ENCODE measurements at regions not wholly inside any gene's neighbourhood (a gene's known extent, or its start where the extent isn't known, plus 50 kb on each side); places are given as distances from the start of the nearest gene placed in this dataset.

DNA sequence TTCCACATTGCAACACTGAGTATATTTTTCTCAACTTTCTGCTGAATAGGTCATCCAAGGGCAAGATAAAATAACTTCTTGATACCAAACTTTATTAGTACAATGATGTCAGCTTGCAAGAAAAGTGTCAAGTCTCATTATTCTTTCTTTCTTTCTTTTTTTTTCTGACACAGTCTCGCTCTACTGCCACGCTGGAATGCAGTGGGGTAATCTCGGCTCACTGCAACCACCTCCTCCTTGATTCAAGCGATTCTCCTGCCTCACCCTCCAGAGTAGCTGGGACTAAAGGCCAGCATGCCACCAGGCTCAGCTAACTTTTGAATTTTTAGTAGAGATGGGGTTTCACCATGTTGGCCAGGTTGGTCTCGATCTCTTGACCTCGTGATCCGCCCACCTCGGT is 523.4 kb downstream of the FSCB start:
- no peak for ATAC-seq
- TF ChIP-seq SNAI2 (CRISPR knock-in tag; IDR thresholded peaks at IDR 0.05) (no peak), ZFP3 (CRISPR knock-in tag; IDR thresholded peaks at IDR 0.05) (no peak), ZNF8 (CRISPR knock-in tag; IDR thresholded peaks at IDR 0.05) (no peak), ZNF565 (CRISPR knock-in tag; conservative IDR thresholded peaks at IDR 0.05; ENCODE audit: low read depth) (no peak), ZFP30 (CRISPR knock-in tag; IDR thresholded peaks at IDR 0.05) (no peak), CSDC2 (CRISPR knock-in tag; IDR thresholded peaks at IDR 0.05) (no peak), RARB (CRISPR knock-in tag; IDR thresholded peaks at IDR 0.05) (no peak), TCF4 (CRISPR knock-in tag; IDR thresholded peaks at IDR 0.05; ENCODE audit: borderline replicate concordance) (no peak), ESRRG (CRISPR knock-in tag; IDR thresholded peaks at IDR 0.05) (no peak), TOX (CRISPR knock-in tag; IDR thresholded peaks at IDR 0.05; ENCODE audit: borderline replicate concordance) (no peak), GLIS3 (CRISPR knock-in tag; IDR thresholded peaks at IDR 0.05) (no peak), ZNF70 (CRISPR knock-in tag; IDR thresholded peaks at IDR 0.05) (no peak), ISL1 (CRISPR knock-in tag; IDR thresholded peaks at IDR 0.05) (no peak), PPARA (CRISPR knock-in tag; IDR thresholded peaks at IDR 0.05; ENCODE audit: borderline replicate concordance) (no peak)
- TF ChIP-seq, protein P1, sequence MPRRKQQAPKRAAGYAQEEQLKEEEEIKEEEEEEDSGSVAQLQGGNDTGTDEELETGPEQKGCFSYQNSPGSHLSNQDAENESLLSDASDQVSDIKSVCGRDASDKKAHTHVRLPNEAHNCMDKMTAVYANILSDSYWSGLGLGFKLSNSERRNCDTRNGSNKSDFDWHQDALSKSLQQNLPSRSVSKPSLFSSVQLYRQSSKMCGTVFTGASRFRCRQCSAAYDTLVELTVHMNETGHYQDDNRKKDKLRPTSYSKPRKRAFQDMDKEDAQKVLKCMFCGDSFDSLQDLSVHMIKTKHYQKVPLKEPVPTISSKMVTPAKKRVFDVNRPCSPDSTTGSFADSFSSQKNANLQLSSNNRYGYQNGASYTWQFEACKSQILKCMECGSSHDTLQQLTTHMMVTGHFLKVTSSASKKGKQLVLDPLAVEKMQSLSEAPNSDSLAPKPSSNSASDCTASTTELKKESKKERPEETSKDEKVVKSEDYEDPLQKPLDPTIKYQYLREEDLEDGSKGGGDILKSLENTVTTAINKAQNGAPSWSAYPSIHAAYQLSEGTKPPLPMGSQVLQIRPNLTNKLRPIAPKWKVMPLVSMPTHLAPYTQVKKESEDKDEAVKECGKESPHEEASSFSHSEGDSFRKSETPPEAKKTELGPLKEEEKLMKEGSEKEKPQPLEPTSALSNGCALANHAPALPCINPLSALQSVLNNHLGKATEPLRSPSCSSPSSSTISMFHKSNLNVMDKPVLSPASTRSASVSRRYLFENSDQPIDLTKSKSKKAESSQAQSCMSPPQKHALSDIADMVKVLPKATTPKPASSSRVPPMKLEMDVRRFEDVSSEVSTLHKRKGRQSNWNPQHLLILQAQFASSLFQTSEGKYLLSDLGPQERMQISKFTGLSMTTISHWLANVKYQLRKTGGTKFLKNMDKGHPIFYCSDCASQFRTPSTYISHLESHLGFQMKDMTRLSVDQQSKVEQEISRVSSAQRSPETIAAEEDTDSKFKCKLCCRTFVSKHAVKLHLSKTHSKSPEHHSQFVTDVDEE (CRISPR knock-in tag; IDR thresholded peaks at IDR 0.05), result no peak
- TF ChIP-seq, protein P2, sequence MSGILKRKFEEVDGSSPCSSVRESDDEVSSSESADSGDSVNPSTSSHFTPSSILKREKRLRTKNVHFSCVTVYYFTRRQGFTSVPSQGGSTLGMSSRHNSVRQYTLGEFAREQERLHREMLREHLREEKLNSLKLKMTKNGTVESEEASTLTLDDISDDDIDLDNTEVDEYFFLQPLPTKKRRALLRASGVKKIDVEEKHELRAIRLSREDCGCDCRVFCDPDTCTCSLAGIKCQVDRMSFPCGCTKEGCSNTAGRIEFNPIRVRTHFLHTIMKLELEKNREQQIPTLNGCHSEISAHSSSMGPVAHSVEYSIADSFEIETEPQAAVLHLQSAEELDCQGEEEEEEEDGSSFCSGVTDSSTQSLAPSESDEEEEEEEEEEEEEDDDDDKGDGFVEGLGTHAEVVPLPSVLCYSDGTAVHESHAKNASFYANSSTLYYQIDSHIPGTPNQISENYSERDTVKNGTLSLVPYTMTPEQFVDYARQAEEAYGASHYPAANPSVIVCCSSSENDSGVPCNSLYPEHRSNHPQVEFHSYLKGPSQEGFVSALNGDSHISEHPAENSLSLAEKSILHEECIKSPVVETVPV (CRISPR knock-in tag; IDR thresholded peaks at IDR 0.05), result no peak
- TF ChIP-seq, protein P3, sequence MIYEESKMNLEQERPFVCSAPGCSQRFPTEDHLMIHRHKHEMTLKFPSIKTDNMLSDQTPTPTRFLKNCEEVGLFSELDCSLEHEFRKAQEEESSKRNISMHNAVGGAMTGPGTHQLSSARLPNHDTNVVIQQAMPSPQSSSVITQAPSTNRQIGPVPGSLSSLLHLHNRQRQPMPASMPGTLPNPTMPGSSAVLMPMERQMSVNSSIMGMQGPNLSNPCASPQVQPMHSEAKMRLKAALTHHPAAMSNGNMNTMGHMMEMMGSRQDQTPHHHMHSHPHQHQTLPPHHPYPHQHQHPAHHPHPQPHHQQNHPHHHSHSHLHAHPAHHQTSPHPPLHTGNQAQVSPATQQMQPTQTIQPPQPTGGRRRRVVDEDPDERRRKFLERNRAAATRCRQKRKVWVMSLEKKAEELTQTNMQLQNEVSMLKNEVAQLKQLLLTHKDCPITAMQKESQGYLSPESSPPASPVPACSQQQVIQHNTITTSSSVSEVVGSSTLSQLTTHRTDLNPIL (CRISPR knock-in tag; IDR thresholded peaks at IDR 0.05; ENCODE audit: low read depth), result no peak
- TF ChIP-seq, protein P4, sequence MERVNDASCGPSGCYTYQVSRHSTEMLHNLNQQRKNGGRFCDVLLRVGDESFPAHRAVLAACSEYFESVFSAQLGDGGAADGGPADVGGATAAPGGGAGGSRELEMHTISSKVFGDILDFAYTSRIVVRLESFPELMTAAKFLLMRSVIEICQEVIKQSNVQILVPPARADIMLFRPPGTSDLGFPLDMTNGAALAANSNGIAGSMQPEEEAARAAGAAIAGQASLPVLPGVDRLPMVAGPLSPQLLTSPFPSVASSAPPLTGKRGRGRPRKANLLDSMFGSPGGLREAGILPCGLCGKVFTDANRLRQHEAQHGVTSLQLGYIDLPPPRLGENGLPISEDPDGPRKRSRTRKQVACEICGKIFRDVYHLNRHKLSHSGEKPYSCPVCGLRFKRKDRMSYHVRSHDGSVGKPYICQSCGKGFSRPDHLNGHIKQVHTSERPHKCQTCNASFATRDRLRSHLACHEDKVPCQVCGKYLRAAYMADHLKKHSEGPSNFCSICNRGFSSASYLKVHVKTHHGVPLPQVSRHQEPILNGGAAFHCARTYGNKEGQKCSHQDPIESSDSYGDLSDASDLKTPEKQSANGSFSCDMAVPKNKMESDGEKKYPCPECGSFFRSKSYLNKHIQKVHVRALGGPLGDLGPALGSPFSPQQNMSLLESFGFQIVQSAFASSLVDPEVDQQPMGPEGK (CRISPR knock-in tag; IDR thresholded peaks at IDR 0.05; ENCODE audit: borderline replicate concordance), result no peak
- TF ChIP-seq, protein P5, sequence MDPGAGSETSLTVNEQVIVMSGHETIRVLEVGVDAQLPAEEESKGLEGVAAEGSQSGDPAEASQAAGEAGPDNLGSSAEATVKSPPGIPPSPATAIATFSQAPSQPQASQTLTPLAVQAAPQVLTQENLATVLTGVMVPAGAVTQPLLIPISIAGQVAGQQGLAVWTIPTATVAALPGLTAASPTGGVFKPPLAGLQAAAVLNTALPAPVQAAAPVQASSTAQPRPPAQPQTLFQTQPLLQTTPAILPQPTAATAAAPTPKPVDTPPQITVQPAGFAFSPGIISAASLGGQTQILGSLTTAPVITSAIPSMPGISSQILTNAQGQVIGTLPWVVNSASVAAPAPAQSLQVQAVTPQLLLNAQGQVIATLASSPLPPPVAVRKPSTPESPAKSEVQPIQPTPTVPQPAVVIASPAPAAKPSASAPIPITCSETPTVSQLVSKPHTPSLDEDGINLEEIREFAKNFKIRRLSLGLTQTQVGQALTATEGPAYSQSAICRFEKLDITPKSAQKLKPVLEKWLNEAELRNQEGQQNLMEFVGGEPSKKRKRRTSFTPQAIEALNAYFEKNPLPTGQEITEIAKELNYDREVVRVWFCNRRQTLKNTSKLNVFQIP (CRISPR knock-in tag; IDR thresholded peaks at IDR 0.05; ENCODE audit: borderline replicate concordance, low read depth), result no peak

DNA sequence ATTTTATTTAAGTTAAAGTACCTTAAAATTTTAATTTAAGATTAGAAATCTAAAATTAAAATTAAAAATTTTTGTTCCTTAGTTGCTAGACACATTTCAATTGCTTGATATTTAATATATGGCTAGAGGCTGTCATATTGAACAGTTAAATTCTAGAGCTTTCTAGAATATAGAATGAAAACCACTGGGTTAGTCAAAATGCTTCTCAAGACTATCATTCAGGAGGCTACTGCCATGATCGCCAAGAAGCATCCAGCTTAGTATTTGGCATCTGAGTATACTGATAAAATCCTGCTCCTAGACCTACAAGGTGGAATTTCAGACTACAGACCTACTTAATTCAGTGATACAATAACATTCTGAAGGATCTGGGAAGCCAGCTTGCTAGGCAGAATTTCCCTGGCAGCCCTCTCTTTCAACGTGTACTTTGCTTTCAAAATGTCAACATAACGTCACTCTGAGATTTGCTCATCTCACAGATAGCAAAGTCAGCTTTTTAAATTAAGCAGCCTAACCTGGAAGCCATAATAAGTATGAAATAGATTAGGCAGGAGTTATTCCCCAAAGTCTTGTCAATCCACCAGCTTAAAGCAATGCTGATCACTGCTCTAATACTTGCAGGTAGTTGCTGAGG is 525.8 kb downstream of the FSCB start:
- no peak for TF ChIP-seq TOX (CRISPR knock-in tag; IDR thresholded peaks at IDR 0.05; ENCODE audit: borderline replicate concordance)
- no peak for TF ChIP-seq ZFP30 (CRISPR knock-in tag; IDR thresholded peaks at IDR 0.05)
- no peak for TF ChIP-seq ZNF565 (CRISPR knock-in tag; conservative IDR thresholded peaks at IDR 0.05; ENCODE audit: low read depth)
- no peak for TF ChIP-seq GLIS3 (CRISPR knock-in tag; IDR thresholded peaks at IDR 0.05)
- no peak for TF ChIP-seq TCF4 (CRISPR knock-in tag; IDR thresholded peaks at IDR 0.05; ENCODE audit: borderline replicate concordance)
- no peak for TF ChIP-seq PPARA (CRISPR knock-in tag; IDR thresholded peaks at IDR 0.05; ENCODE audit: borderline replicate concordance)
- TF ChIP-seq, protein P5 (CRISPR knock-in tag; IDR thresholded peaks at IDR 0.05; ENCODE audit: borderline replicate concordance, low read depth), result no peak
- TF ChIP-seq ESRRG (CRISPR knock-in tag; IDR thresholded peaks at IDR 0.05), result no peak
- TF ChIP-seq ZFP3 (CRISPR knock-in tag; IDR thresholded peaks at IDR 0.05), result no peak
- no peak for TF ChIP-seq BACH2 (CRISPR knock-in tag; IDR thresholded peaks at IDR 0.05; ENCODE audit: borderline replicate concordance)
- TF ChIP-seq, protein P3 (CRISPR knock-in tag; IDR thresholded peaks at IDR 0.05; ENCODE audit: low read depth), result no peak
- no peak for TF ChIP-seq RARB (CRISPR knock-in tag; IDR thresholded peaks at IDR 0.05)
- TF ChIP-seq SNAI2 (CRISPR knock-in tag; IDR thresholded peaks at IDR 0.05), result no peak
- ATAC-seq, result no peak
